NCI-H146 treated with DMSO at 0.1 percent for 48 hours (cell line): ENCODE measurements at regions not wholly inside any gene's neighbourhood (a gene's known extent, or its start where the extent isn't known, plus 50 kb on each side); places are given as distances from the start of the nearest gene placed in this dataset.

Experiments used
- DNase-seq: peaks from one replicate; lab custom pipeline; 2025; ENCODE audit not compliant: unreplicated experiment; lab: John Stamatoyannopoulos, UW

DNA sequence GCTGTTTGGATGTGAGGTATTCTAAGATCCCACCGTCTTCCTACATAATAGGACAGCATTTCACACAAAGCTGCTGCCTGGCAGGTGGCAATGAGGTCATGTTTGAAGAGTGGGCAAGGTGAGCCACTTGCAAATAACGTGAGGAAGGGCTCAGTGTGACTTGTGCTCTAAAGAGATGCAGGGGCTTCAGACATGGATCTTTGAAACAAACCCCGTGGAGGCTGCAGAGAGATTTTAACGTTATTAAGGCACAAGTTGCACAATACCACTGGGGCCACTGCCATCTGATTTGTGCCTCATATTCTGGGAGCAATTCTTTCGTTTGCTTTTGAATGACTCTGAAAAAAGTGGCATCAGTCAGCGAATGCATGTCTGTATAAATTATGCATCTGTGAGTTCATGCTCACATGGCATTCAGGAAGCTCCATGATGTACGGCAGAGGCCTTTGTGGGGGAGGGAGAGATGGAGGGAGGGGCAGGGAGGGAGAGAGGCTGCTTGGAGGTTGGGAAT lies 362.0 kb downstream of the SOX11 start:
- DNase-seq = peak; percentile 92

DNA sequence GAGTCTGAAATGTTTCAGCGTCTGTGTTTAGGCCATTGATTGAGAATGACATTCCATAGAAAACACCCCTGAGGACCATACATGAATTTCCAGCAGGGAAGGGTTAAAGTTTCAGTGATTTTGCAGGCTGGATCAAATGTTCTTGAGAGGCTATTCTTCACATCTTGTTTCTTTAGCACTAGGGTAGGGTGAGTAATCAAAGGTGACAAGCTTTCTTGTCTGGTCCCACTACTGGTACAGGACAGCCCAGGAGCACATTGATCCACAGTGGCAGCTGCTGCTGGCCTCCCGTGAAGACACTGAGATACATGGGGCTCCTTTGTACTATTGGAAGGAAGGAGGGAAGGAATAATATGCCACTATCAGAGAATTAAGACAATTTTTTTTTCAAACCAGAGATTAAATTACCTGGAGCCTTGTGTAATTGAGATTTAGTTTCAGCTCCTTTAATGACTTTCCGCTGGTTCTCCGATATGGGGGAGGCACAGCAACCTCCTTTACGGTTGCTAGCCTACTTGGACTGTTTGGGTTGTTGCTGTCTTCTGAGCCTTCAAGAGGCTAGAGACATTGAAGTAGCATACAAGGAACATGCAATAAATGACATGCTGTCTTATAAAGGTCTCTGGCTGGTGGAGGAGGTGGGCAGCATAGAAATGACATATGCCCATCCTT lies 368.9 kb downstream of the SOX11 start:
- no peak for DNase-seq

DNA sequence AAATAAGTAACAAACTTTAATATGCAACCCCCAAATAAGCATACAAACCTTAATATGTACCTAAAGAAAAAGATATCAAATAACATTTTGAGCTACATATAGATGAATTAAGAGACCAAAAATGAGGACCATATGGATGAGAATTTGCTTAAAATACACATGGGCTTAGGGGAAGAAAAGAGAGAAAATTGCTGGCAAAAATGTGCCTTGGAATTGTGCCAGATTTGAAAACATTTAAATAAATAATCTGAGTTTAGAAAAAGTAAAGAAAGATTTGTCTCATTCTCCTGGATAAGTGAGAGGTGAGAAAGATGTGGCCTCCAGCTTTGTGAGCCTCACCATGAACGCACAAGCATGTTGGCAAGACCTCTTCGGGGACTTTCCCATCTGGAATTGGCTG lies 372.6 kb downstream of the SOX11 start:
- no peak for DNase-seq

DNA sequence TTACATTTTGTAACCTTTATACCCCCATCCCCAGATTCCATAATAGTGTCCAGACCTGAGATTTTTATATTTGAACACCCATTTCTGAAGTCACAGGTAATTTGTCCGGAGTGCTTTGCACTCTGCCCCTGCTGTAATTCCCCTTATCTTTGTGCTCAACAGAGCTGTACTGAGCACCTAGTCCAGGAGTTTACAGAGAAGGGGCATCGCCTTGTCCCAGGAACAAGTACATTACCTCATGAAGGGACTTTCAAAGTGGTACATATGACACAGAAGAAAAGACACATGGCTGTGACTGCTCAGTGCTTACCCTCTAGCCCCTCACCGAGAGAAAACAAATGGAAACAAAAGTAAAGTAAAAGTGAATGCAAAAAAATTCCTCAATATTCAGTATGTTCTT lies 373.5 kb downstream of the SOX11 start:
- DNase-seq = no peak

DNA sequence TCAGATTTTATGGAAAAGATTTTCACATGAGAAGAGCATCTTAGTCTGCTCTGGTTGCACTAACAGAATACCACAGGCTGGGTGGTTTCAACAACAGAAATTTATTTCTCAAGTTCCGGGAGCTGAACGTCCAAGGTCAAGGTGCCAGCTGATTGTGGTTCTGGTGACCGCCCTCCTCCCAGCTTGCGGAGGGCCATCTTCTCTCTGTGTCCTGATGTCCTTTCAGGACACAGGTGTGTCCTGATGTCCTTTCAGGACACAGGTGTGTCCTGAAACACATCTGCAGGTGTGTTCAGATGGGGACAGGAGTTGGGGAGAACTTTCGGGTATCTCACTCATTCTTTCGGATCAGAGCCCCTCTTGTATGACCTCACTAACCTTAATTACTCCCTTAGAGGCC lies 374.9 kb downstream of the SOX11 start:
- no peak for DNase-seq

DNA sequence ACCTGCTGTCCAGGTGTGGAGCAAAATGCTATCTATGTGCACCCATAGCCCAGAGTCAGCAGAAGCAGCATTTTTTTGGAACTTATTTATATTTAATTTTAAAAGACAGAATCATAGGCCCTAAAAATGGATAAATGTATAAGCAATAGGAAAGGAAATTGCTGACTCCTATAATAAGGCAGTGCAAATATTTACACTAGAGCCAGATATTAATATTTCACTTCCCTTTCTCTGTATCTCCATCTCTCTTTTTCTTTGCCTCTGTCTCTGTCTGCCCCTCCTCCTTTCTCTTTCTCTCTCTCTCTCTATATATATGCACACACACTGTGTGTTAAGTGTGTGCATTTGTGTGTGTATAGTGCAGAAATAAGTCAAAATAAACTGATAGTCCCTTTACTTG lies 375.6 kb downstream of the SOX11 start:
- DNase-seq = peak; percentile 49

DNA sequence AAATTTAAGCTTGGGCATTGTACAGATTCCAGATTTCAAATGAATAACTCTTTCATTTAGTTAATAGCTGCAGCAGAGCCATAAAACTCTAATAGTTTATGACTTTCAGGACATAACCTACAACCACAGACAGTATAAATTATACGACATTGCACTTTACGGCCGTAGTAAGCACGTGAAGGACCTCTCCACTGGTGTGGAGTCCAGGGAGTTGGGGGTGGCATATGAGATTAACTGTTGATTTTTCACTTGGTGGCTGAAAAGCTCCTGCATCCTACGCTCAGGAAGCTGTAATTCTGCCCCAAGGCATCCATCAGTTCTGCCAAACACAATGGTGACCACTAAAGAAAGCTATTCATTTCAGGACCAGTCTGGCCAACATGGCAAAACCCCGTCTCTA lies 376.2 kb downstream of the SOX11 start:
- DNase-seq = peak; percentile 55

DNA sequence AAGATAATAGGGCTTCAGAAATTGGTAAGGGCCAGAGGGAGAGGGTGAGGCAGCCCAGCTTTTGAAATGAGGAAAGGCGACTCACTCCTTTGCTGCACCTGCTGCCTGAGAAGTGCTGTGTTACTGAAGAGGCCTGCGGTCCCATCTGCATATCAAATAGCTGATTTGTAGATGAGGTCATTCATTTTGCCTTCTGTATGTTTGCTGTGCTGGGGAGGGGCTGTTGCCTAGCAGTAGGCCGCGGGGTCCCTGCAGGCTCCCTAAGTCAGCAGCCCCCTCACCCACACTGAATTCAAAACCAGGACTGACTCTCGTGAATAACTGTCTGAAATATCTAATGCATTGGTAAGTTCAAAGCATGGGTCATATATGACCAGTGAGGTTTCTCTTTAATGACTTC lies 377.2 kb downstream of the SOX11 start:
- peak; percentile 92 for DNase-seq

DNA sequence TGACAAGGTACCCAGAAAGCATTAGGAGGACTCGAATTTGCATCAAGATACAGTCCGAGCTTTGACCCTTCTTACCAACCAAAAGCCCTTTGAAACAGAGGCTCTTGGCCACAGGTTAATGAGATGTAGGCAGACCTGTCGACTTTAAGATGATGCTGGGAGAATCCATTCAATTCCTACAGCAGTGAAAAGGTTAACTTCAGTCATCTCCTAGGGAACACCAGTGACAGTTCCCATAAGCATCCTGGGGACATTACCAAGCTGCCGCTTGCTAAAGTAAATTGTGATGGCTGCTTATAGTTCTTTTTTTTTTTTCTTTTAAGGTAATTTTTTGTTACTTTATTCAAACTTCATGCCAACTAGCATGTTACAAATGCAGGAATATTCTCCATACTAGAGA lies 379.3 kb downstream of the SOX11 start:
- DNase-seq = peak; percentile 4

DNA sequence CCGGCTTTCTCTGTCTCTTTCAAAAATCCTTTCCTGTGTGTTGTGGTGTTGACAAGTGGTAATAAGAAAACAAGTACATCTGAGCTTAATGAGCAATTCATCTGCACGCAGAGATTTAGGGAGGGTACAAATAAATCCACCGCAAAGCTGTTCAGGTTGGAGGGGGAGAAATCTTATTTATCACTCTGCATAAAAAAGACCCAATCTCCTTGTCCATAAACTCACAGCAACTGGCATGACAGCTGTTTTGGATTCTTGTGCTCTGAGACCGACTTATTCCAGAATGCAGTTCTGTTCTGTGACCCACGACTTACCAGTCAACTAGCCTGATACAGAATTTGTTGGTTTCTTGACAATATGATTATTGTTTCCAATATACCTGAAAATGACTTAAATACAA lies 380.1 kb downstream of the SOX11 start:
- DNase-seq = no peak

DNA sequence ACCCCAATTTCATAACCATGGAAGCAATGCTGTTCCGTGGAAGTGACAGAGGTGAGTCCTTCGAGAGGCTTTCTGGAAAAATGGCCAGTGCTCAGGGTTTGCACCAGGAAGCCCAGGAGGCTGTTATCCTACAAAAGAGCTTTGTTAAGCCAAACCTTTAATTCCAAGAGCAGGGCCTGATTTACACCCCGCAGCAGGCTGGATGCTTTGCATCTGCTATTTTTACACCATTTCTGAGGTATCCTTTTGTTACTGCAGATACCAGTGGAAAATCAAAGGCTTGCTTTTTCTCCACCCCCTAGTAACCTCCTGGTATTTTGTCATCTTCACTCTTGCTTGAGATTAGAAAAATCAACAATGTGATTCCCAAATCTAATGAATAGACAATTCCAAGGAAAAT lies 380.6 kb downstream of the SOX11 start:
- peak; percentile 74 for DNase-seq

DNA sequence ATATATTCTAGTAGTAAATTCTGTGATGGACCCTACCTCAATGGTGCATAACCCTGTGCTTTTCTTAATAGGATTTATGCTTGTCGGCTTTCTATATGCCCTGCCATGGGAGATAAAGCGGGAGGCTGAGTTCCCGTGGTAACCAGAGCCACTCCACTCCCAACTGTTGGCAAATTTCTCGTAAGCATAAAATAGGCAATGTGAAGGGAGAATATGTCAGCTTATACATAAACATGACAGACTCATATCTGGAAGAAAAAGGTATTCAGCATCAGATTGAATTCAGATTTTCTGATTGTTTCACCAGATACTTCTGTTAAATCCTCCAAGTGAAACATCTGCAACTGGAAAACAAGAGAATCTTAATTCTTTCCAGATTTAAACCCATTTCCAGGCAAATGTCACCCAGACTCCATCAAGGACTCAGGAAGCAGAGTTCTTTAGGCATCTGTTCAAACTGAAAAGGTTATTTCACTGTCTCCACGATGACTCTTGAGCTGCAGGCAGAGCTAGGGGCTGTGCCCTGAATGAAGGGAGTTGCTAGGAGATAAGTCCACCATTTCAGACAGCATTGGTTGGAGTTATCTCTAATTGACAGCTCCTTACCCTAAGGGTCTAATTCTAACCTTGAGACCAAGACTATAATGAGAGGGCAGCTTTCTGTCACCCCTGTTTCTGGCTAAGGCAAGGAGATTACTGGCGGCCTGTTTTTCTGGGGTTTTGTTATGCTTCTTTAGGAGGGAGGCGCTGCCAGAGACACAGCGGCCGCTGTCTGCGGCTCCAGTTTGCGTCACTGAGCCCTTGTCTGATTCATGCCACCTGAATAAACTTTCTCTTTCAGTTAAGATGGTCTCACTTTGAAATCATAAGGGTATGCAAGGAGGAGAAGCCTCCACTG lies 381.3 kb downstream of the SOX11 start:
- DNase-seq = peak; percentile 74

DNA sequence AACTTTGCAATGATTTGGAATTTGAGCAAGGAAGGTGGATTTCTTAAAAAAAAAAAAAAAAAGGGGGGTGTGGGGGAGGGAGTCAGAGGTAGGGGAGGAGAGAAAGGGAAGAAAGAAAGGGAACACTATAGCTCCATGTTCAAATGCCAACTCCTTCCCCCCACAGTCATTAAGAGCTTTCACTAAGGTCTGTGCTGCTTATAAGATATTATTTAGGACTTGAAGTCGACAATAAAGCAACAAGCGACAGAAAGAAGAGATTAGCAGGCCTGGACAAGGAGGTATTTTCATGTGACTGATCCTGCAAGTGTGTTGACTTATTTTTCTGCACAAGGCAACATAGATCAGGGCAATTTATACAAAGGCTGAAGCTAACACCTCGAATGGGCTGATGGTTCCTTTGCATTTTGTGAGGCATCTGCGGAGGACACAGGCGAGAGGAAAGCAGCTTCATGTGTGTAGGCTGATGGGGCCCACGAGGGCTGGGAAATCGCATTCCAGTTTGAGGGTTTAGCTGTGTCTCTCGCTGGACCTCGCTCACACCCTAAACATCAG lies 382.0 kb downstream of the SOX11 start:
- peak; percentile 38 for DNase-seq

DNA sequence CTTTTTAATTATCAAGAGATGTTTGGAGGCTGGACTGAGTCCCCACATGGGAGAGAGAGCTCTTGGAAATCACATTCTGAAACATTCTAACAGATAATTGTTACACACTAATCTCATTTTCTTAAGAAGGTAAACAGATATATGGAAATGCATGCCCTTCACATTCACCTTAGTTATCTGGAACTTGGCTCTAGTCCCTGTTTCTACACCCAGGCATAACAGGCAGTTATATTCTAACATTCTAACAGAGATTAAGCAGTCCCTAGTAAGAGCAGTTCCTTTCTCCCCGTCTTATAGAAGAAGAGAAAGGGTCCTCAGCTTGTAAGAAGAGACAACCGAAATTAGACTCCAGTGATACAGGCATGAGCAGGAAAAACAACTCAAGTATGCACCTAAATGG lies 385.4 kb downstream of the SOX11 start:
- DNase-seq = no peak

DNA sequence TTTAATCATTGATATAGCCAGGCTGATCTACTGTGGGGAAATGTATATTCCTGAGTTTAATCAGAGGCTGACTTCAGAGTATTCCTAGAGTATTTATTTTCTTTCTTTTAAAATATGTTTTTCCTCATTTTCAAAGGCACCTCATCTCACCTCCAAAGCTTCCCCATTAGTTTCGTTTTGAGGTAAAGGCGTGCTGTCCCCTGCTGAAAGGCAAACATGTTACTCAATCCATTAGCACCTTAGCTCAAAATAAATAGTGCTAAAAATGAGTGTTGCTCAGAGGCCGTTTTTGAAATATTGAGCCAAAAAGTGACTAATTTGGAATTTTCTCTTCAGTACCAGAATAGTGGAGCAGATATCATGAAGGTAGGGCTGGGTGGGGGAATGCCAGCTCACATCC lies 386.2 kb downstream of the SOX11 start:
- no peak for DNase-seq

DNA sequence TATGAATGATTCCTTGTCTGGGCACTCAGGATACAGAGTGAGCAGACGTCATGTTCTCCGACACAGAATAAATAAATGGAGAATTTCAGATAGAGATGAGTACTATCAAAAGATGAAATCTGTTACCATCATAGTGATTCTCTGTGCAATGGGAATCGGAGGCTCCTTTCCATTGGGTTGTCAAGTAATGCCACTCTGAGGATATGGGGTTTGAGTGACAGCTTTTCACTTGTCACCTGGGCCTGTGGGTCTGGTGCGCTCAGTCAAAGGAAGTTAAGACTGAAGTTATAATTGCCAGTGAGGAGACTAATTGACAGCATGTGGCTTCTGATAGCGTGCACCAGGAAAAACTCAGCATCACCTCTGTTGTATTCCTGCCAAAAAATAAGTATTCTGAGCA lies 387.2 kb downstream of the SOX11 start:
- no peak for DNase-seq

DNA sequence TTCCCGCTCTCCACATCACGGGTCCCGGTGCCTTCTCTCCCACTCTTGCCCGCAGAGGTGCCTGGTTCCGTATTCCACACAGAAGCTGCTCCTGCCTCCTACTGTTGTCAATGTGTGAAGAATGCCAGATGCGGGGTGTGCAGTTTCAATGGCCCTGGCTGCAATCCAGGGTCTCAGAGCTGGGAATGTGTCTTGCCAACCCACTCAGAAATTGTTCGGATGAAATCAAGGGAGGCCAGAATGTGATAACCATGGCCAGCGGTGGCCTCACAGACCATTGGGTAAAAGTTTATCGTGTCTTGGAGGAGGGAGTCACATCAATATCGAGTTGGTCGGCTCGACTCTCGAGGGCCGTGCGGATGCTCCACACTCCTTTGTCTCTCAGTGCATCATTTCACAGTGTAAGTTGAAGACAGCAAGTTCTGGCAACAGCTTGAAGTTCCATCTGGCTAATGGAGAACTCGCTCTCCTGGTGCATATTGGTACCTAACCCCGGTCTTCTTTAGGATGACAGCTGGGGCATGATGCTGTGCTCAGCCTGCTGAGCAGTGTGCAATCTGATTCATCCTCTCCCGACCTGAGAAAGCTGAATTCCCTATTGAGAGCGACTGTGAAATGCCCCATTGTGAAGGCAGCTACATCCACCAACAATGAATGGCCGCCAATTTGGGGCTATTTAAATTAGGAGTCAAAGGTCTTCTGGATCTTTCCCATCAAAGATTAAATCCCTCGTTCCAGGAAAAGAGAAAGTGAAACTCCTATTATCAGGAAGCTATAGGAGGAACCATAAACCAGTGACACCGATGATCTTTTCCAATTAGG lies 389.0 kb downstream of the SOX11 start:
- DNase-seq = peak; percentile 9

DNA sequence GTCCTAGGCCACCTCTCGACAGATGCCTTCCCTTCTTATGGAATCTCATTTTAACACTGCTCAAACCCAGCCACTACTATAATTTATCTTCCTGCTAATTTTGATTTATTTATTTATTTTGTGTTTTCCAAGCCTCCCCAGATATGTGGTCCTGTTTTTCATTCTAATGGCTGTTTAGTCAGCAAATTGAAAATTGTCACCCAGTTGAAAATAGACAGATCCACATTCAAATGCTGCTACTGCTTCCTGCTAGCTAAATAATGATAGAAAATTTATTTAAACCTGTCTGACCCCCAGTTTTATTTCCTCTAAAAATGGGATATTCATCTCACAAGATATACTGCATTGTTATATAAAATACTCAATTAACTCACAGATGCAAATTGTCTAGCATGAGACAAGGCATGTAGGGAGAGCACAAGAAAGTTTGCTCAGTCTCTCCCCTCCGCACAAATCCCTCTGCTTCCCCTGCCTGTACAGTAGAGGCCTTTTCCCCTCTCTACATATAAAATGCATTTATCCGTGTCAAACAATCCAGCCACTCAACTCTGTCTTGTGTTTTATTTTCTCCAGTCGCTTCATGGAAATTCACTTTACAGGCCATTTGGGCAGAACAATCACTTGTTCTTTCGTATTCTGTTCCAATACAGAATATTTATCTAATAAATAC lies 389.9 kb downstream of the SOX11 start:
- no peak for DNase-seq

DNA sequence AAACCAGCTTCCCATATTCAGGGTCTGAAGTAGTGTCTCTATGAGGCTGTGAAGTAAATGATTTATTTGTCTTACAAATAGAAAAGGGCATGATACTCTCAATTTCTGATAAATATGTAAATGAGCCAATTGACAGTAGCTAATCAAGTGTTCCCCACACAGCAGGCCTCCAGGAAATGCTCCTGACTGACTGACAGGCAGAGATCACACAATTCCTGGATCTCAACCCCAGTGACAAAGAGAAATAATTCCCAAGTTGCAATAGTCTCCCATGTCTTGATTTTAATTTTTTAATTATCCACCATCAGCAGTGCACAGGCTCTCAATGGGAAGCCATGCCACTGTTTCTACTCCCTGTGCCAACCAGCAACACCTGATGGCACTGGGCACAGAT lies 390.4 kb downstream of the SOX11 start:
- DNase-seq = no peak

DNA sequence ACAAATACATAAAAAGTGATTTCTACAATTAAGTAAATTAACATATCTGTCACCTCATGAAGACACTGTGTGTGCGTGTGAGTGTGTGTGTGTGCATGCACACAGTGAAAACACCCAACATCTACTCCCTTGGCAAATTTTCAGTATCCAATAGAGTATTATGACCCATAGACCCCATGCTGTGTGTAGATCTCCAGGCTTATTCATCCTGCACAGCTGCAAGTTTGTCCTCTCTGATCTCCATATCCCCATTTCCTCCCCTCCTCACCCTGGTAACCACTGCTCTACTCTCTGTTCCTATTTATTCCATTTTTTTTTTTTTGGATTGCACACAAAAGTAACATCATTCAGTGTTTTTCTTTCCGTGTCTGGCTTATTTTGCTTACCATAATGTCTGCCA lies 391.0 kb downstream of the SOX11 start:
- DNase-seq = peak; percentile 51

DNA sequence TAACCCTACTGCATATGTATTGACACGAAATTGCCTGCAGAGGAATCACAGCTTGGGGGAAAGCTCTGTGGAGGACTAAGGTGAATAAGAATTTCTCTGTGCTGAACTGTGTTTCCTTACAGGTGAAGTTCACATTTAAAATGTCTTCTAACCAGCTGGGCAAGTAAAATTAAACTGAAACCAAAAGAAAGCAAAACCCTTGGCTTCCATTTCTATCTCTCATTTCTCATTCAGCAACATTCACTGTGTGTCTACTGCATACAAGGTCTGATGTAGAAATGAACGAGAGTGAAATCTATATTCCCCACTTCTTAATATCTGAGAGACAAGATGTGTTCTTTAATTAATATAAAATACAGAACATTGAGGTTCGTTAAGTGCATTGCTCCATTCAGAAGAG lies 397.3 kb downstream of the SOX11 start:
- DNase-seq = no peak
